SK-N-MC (cell line): ENCODE measurements at regions not wholly inside any gene's neighbourhood (a gene's known extent, or its start where the extent isn't known, plus 50 kb on each side); places are given as distances from the start of the nearest gene placed in this dataset.

Experiments used
- EZH2 ChIP-seq: fragments of 200-600 bp; sonication (generic); IDR thresholded peaks from one replicate; pipeline ENCODE4 v1.6.1; 2017; ENCODE audit warnings: antibody characterized with exemption
- POLR2AphosphoS5 ChIP-seq: IDR thresholded peaks from 2 replicates; pipeline ENCODE4 v1.6.1; 2012; ENCODE audit warnings: mild to moderate bottlenecking, low read depth, low read length, borderline replicate concordance

GRCh38 chrX:120749141-120749846, 119.4 kb upstream of the C1GALT1C1 start:
- TF ChIP-seq EZH2 (no peak), POLR2AphosphoS5 (no peak)
